Activated CD8-positive, alpha-beta memory T cell treated with anti-CD3 and anti-CD28 coated beads for 1 hour (primary cell): ENCODE measurements at regions not wholly inside any gene's neighbourhood (a gene's known extent, or its start where the extent isn't known, plus 50 kb on each side); places are given as distances from the start of the nearest gene placed in this dataset.
"Not testable (repeated sequence)": the region's sequence is repeated elsewhere in the genome, so short reads cannot be mapped to it uniquely, and the experiment has no call there.

Source experiments
- DNase-seq, 2 donors: peaks; one replicate each; pipeline ENCODE4 v3.0.0-alpha.2; 2020; ENCODE audit warnings: low read depth in 1 of 2; ENCODE audit errors: extremely low read depth in 1 of 2

DNA sequence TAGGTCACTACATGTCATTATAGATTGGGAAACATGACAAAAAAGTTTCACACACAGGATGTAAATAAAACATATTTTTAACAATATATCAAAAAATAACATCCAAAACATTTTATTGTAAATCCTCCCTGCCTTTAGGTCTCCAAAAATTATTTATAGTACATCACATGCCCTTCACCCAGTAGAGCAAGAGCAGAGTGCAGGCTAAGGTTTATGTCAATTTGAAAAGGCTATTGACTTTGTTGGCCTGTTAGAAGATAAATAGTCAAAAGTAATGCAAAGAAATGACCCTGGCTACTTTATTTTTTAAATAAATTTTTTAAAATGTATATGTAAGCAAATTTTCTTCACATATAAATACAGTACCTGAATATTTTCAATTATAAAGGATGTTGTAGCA is 983.7 kb downstream of the RAB28 start:
- no peak for DNase-seq

DNA sequence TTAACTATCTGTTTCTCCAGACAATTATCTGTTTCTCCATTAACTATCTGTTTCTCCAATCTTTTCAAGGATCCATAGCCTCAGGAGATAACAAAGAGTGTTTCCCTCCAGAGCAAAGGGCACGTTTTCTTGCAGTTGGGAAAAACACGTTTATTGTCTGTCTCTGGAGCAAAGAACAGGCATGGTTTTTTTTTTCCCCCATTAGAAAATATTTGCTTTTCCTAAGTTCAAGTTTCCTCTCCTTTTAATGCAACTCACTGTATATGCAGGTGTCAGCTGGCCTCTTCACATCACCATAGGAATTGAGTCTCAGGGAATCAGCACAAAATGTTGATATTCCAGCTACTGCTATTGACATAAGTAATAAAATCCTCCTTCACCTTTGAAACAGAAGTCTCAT is 984.4 kb downstream of the RAB28 start:
- no peak for DNase-seq

GRCh38 chr4:12495211-12495610 is 988.9 kb downstream of the RAB28 start:
- no peak for DNase-seq

GRCh38 chr4:12492730-12493393 is 991.3 kb downstream of the RAB28 start:
- DNase-seq, result no peak

- DNase-seq, result no peak
Measured at GRCh38 chr4:12488672-12489071, 995.5 kb downstream of the RAB28 start.

- no peak for DNase-seq
Measured at GRCh38 chr4:12487000-12487399, 997.1 kb downstream of the RAB28 start.

GRCh38 chr4:12472087-12472486 is 1012.1 kb downstream of the RAB28 start:
- DNase-seq, result no peak

- DNase-seq, result no peak
Measured at GRCh38 chr4:12471193-12471592, 1012.9 kb downstream of the RAB28 start.

GRCh38 chr4:12461576-12461975 is 1022.6 kb downstream of the RAB28 start:
- not testable (repeated sequence) for DNase-seq

GRCh38 chr4:12459126-12459525 is 1025.0 kb downstream of the RAB28 start:
- no peak for DNase-seq

DNA sequence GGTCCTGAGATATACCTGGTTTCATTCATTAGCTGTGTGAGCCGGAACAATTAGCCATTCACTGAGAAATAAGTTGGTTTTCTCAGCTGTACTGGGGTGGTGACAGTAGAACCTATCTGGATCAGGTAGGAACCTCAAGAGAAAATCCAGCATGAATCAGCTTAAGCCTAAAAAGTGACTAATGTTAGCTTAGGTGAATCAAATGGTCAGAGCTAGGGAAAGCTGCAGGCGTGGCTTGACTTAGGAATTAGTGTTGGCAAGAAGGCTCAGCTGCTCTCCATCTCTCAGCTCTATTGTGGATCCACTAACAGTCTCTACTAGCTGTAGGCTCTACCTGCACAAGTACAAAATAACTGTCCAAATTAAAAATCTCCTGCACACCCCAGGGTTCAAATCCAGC is 1025.5 kb downstream of the RAB28 start:
- DNase-seq, result no peak

DNA sequence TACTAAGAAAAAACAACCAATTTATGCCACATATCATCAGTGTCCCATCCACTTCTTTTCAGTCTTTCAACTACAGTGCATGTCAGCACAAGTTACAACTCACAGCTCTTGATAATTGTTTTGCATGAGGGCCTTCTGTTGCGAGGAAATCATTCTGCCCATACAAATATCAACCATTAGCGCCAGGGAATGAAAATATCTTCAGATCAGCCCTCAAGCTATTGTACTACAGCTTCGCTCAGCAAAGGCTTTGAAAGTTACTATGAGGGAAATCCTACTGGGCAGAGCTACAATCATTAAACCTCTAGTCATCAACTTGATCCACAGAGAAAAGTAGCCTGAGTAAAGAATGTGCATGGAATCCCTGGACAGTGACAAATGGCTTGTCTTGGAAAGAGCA is 1023.6 kb upstream of the HS3ST1 start:
- DNase-seq, result no peak

GRCh38 chr4:12447451-12447850 is 1018.8 kb upstream of the HS3ST1 start:
- no peak for DNase-seq

GRCh38 chr4:12446657-12447185 is 1018.0 kb upstream of the HS3ST1 start:
- no peak for DNase-seq

- no peak for DNase-seq
Measured at GRCh38 chr4:12446256-12446655, 1017.6 kb upstream of the HS3ST1 start.

- DNase-seq, result no peak
Measured at GRCh38 chr4:12445711-12446235, 1017.1 kb upstream of the HS3ST1 start.

DNA sequence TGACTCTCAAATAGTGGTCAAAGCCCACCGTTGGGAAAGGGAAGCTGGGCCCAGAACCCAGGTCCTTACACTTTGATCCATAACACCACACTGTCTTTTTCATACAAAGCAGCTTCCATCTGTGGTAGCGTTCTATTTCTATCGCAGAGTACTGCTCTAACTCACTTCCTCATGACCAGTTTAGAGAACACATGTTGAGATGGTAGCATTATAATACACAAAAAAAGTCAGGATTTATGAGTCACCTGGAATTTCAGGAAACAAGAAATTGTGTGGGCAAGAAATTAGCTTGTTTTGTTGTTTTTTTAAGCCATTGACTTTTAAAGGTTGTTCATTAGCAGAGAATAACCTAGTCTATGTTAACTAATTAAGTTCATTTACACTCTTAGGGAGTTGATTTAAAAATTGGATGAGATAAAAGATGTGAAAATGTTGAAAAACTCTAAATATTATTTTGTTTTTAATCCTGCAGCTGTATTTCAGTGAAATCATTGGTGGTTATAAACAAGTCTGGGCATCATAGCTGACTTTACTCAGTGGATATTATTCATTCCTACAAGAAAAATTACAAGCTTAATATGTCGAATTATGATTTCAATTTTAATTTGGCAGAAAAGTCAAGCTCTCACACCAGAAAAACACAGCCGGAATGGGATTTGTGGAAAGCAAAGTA is 1011.1 kb upstream of the HS3ST1 start:
- DNase-seq, result no peak

DNA sequence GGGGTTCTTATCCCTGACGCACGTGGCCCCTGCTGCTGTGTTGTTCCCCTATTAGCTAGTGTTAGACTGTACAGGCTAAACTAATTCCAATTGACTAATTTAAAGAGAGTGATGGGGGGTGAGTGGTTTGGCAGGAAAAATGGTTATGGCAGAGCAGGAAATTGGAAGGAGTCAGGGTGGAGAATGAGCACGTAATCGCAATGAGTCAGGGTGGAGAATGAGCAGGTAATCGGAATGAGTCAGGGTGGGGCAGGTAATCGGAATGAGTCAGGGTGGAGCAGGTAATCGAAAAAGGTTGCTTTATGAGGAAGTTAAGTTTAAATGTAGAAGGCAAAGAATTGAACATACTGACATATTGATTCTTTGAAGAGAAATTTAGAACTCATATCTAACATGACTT is 1002.6 kb upstream of the HS3ST1 start:
- DNase-seq, result not testable (repeated sequence)

- DNase-seq, result no peak
Measured at GRCh38 chr4:12421364-12421763, 992.7 kb upstream of the HS3ST1 start.

DNA sequence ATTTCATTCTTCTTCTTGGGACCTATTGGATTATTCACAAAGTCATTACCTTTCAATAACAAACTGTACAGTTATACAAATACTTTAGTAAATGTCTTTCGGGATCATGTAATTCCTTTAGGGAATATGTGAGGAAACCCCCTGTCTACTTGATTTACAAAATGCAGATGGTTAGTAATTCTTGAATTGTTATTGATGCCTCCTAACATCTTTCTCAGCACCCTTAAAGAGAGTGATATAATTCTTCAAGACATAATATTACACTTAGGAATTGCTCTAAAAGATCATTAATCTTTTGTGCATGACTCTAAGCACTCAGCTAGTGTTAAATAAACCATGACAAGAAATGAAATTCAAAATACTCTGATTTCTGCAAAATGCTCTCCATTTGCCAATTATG is 988.1 kb upstream of the HS3ST1 start:
- no peak for DNase-seq

DNA sequence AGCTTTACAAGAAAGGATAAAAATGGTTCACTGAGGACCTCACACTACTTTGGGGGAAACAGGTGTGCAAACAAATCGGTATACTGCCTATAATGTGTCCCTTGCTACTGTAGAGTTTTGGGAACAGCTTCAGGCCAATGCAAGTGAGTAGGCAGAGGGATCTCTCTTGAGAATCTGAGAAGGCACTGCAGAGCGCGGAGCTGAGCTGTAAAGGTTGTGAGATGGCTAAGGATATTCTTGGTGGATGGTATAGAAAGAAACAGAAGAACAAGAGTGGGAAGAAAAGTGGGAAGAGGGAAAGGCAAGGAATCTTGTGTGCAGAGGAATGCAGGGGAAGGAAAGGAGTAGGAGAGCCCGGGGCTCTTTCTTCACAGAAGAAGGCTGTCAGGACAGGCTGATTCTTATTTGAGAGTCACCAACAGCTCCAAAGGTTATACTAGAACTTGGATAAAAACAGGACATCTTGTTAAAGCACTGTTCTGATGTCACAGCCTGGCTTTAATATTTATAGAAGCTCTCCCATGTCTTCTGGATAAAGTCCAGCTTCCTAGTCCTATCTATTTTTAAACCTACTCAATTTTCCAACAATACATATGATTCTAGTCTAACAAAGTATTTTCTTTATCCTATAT is 985.6 kb upstream of the HS3ST1 start:
- no peak for DNase-seq

GRCh38 chr4:12411072-12411471 is 982.4 kb upstream of the HS3ST1 start:
- no peak for DNase-seq
